ENCODE measurements at regions not wholly inside any gene's neighbourhood (a gene's known extent, or its start where the extent isn't known, plus 50 kb on each side); places are given as distances from the start of the nearest gene placed in this dataset.

GRCh38 chr9:78131969-78132700 lies 100.5 kb upstream of the GNAQ start:
- no peak for TF ChIP-seq POLR2A (IDR thresholded peaks at IDR 0.05)
- TF ChIP-seq CTCF (IDR thresholded peaks at IDR 0.05): no peak

All from adrenal gland (tissue), 5 donors.